C4-2B (cell line): ENCODE measurements at regions not wholly inside any gene's neighbourhood (a gene's known extent, or its start where the extent isn't known, plus 50 kb on each side); places are given as distances from the start of the nearest gene placed in this dataset.

Experiments
- CTCF ChIP-seq: fragments of 450-650 bp; conservative IDR thresholded peaks from 2 replicates; pipeline ENCODE4 v1.5.1; 2017; ENCODE audit warnings: mild to moderate bottlenecking
- ZFX ChIP-seq: fragments of 450-650 bp; IDR thresholded peaks from 2 replicates; pipeline ENCODE4 v1.6.1; 2017

GRCh38 chr14:27205036-27205435 is 607.2 kb upstream of the NOVA1 start:
- no peak for TF ChIP-seq CTCF
- TF ChIP-seq ZFX = no peak
